ENCODE measurements at regions not wholly inside any gene's neighbourhood (a gene's known extent, or its start where the extent isn't known, plus 50 kb on each side); places are given as distances from the start of the nearest gene placed in this dataset.

DNA sequence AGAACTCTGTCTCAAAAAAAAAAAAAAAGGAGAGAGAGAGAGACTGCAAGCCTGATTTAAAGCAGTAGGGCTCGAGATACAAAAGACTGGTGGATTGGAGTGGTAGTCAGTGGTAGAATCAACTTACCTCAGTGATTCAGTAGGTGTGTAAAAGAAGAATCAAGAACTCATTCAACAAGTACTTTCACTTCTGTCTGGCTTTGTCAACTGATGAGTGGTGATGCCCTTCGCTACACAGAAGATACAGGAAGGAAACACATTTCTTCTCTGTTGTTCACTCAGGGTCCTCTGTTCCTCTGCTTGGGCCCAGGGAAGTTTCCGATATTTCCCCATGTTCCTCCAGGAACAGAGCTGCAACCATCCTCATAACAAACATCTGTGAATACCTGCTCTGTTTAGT, 68.6 kb upstream of the COG2 start:
- TF ChIP-seq, protein P1, sequence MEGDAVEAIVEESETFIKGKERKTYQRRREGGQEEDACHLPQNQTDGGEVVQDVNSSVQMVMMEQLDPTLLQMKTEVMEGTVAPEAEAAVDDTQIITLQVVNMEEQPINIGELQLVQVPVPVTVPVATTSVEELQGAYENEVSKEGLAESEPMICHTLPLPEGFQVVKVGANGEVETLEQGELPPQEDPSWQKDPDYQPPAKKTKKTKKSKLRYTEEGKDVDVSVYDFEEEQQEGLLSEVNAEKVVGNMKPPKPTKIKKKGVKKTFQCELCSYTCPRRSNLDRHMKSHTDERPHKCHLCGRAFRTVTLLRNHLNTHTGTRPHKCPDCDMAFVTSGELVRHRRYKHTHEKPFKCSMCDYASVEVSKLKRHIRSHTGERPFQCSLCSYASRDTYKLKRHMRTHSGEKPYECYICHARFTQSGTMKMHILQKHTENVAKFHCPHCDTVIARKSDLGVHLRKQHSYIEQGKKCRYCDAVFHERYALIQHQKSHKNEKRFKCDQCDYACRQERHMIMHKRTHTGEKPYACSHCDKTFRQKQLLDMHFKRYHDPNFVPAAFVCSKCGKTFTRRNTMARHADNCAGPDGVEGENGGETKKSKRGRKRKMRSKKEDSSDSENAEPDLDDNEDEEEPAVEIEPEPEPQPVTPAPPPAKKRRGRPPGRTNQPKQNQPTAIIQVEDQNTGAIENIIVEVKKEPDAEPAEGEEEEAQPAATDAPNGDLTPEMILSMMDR (conservative IDR thresholded peaks at IDR 0.05; ENCODE audit: low read depth, low read length), result no peak
- no peak for TF ChIP-seq POLR2A (IDR thresholded peaks at IDR 0.05; ENCODE audit: low read depth, low read length)
- no peak for TF ChIP-seq SMC3 (IDR thresholded peaks at IDR 0.05; ENCODE audit: low read depth, low read length)
- no peak for TF ChIP-seq RFX5 (IDR thresholded peaks at IDR 0.05; ENCODE audit: low read depth, low read length)
- TF ChIP-seq, protein P2, sequence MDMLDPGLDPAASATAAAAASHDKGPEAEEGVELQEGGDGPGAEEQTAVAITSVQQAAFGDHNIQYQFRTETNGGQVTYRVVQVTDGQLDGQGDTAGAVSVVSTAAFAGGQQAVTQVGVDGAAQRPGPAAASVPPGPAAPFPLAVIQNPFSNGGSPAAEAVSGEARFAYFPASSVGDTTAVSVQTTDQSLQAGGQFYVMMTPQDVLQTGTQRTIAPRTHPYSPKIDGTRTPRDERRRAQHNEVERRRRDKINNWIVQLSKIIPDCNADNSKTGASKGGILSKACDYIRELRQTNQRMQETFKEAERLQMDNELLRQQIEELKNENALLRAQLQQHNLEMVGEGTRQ (IDR thresholded peaks at IDR 0.05; ENCODE audit: low read depth, low read length), result no peak
